Heart left ventricle (tissue), 13 donors: ENCODE measurements at regions not wholly inside any gene's neighbourhood (a gene's known extent, or its start where the extent isn't known, plus 50 kb on each side); places are given as distances from the start of the nearest gene placed in this dataset.

Source experiments
- CTCF ChIP-seq, 12 donors: fragments of 200-600 bp; sonication (generic) in 4 of 12; IDR thresholded peaks; one replicate each; pipeline versions ENCODE4 v1.5.0 to v1.8.0; 2018 to 2022; ENCODE audit warnings: antibody characterized with exemption in 12 of 12, mild to moderate bottlenecking in 5 of 12
- POLR2A ChIP-seq, 2 donors: fragments of 450-650 bp; IDR thresholded peaks; one replicate each; pipeline ENCODE4 v1.6.1; 2017; ENCODE audit warnings: antibody characterized with exemption in 2 of 2, mild to moderate bottlenecking in 2 of 2, moderate library complexity in 2 of 2
- donor health status: ischemic (EF 13 %, LVEDD 7.1; RV severe dilation, severe dysfunction).
- donor health status: DM: no; HTN: yes; CAD: no.
- donor health status: DM: no; HTN: no; CAD: no.
- donor health status: ischemic (EF 25% LVEDD 6.9; RV normal size, moderate dysfunction).
- donor health status: ischemic (EF 25% LVEDD 5.7; RV mildly dilated, moderate dysfunction).
- donor health status: ischemic (EF 35%, LVEDD 5.7; RV mildly dilated, moderate dysfunction).
- donor health status: nonischemic (EF 11% LVEDD 7.7; RV severe dilation, severe dysfunction).
- donor health status: DM: yes; HTN: yes; CAD: no.
- donor health status: PGD.
- donor health status: ischemic (EF 29% LVEDD 5.4; RV normal size, mild dysfunction).
- donor health status: nonischemic (EF 23%, LVEDD 6.1; RV moderate dilation, normal function).

GRCh38 chr3:21140785-21141184, 610.2 kb downstream of the ZNF385D start:
- TF ChIP-seq CTCF (IDR thresholded peaks at IDR 0.05) (no peak), POLR2A (IDR thresholded peaks at IDR 0.05) (no peak)
